ENCODE measurements at regions not wholly inside any gene's neighbourhood (a gene's known extent, or its start where the extent isn't known, plus 50 kb on each side); places are given as distances from the start of the nearest gene placed in this dataset.

GRCh38 chr7:106402898-106403297 lies 118.1 kb upstream of the NAMPT start:
- DNase-seq (ENCODE audit: low read depth), result no peak
- no peak for TF ChIP-seq CTCF (IDR thresholded peaks at IDR 0.05; ENCODE audit: low read depth, low read length, missing control alignments)
- no peak overlapping the region for H3K4me3 ChIP-seq (ENCODE audit: low read depth, low read length)

DNA sequence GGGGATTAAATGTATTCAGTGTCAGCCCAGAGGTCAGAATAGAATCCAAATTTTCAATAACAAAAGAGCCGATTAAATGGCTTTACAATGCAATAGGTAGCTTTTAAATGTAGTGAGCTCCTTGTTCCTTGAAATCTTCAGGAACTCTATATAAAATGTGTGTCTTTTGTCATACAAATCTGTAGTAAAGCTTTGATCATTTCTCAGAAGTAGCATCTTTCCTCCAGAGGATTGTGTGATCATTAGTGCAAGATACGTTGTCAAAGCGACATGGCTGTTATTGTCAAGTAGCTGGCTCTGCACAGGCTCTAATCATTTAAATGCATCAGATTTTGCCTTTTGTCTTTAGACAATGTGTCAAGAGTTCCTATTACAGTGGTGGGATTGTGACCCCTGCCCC lies 116.1 kb upstream of the NAMPT start:
- no peak overlapping the region for H3K4me3 ChIP-seq (ENCODE audit: low read depth, low read length)
- TF ChIP-seq CTCF (IDR thresholded peaks at IDR 0.05; ENCODE audit: low read depth, low read length, missing control alignments), result no peak
- no peak for DNase-seq (ENCODE audit: low read depth)

- no peak for TF ChIP-seq CTCF (IDR thresholded peaks at IDR 0.05; ENCODE audit: low read depth, low read length, missing control alignments)
- no peak overlapping the region for H3K4me3 ChIP-seq (ENCODE audit: low read depth, low read length)
- no peak for DNase-seq (ENCODE audit: low read depth)
Observed at GRCh38 chr7:106398786-106399185, 114.0 kb upstream of the NAMPT start.

DNA sequence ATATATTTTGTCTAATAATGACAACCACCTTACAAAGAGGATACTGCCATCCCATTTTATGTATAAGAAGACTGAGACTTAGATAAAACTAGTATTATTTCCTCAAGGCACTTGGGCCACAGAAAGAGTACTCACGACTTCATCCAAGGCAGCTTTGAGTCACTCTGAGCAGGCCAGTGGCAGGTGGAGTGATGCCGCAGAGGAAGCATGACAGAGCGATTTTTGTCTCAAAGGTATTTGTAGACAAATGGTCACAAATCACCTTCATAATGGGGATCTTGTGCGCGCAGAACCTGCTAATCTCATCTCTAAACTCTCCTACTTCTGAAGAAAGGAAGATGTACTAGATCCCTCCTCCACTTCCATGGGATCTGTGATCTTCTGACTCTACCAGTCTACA lies 113.2 kb upstream of the NAMPT start:
- TF ChIP-seq CTCF (IDR thresholded peaks at IDR 0.05; ENCODE audit: low read depth, low read length, missing control alignments), result no peak
- no peak for DNase-seq (ENCODE audit: low read depth)
- no peak overlapping the region for H3K4me3 ChIP-seq (ENCODE audit: low read depth, low read length)

DNA sequence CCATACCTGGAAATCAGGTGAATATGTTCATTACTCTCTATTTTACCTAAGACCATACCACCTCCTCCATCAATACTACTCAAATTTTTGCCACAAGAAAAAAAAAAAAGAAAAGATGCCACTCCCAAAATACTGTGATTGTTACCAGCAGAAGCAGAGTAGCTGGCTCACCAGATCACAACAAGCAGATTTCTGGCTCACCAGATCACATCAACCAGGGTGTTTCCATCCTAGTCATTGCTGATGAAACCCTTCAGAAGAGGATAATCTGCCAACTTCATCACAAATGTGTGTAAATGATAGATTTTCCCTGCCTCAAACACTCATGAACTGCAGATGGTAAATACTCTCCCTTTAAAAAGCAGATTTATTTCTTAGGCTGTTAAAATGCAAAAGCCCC lies 109.7 kb upstream of the NAMPT start:
- no peak for DNase-seq (ENCODE audit: low read depth)
- no peak for TF ChIP-seq CTCF (IDR thresholded peaks at IDR 0.05; ENCODE audit: low read depth, low read length, missing control alignments)
- H3K4me3 ChIP-seq (ENCODE audit: low read depth, low read length), result no peak overlapping the region

GRCh38 chr7:106393564-106394251 lies 108.9 kb upstream of the NAMPT start:
- H3K4me3 ChIP-seq (ENCODE audit: low read depth, low read length), result no peak overlapping the region
- no peak for DNase-seq (ENCODE audit: low read depth)
- no peak for TF ChIP-seq CTCF (IDR thresholded peaks at IDR 0.05; ENCODE audit: low read depth, low read length, missing control alignments)

DNA sequence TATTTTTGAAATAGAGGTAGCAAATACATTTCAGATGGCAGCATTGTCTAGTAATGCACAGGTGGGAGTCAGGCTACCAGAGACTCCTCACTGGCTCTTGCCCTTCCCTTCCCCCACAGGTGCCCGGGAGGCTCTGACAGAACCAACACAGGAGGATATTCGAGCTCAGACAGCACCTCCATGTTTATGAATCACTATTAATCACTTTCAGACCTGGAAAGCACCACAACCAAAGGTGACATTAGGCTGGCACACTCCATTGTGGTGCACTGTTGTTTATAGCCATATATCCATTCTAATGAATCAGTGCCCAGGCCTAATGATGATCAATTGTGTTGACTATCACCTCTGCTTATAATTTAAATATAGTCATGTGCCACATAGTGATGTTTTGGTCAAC lies 107.8 kb upstream of the NAMPT start:
- no peak for DNase-seq (ENCODE audit: low read depth)
- no peak for TF ChIP-seq CTCF (IDR thresholded peaks at IDR 0.05; ENCODE audit: low read depth, low read length, missing control alignments)

More for the DNA sequence above, 107.8 kb upstream of the NAMPT start:
- no peak overlapping the region for H3K4me3 ChIP-seq (ENCODE audit: low read depth, low read length)
